Liver (tissue), 8 donors: ENCODE measurements at regions not wholly inside any gene's neighbourhood (a gene's known extent, or its start where the extent isn't known, plus 50 kb on each side); places are given as distances from the start of the nearest gene placed in this dataset.

Experiments
- DNase-seq: peaks from one replicate; pipeline ENCODE4 v3.0.0-alpha.2; 2017; ENCODE audit warnings: low spot score
- H3K27ac ChIP-seq, 2 donors: one replicate each; pipeline ENCODE4 v1.7.0; 2013; ENCODE audit warnings: inconsistent platforms in 2 of 2, low read length in 2 of 2, control low read depth in 1 of 2, low read depth in 1 of 2, mild to moderate bottlenecking in 1 of 2
- H3K27me3 ChIP-seq, 4 donors: one replicate each; pipeline versions ENCODE4 v1.6.1 to v1.7.0; 2013; ENCODE audit warnings: low read length in 3 of 4, inconsistent platforms in 1 of 4, mild to moderate bottlenecking in 1 of 4, moderate library complexity in 1 of 4; ENCODE audit not compliant: control insufficient read depth in 4 of 4, insufficient read depth in 4 of 4
- H3K36me3 ChIP-seq, 4 donors: one replicate each; pipeline versions ENCODE4 v1.6.1 to v1.7.0; 2013; ENCODE audit warnings: low read length in 3 of 4, mild to moderate bottlenecking in 3 of 4, low read depth in 1 of 4, moderate library complexity in 1 of 4; ENCODE audit not compliant: control insufficient read depth in 4 of 4, insufficient read depth in 3 of 4
- H3K4me1 ChIP-seq, 4 donors: one replicate each; pipeline versions ENCODE4 v1.6.1 to v1.7.0; 2013; ENCODE audit warnings: low read length in 3 of 4, mild to moderate bottlenecking in 3 of 4, moderate library complexity in 1 of 4; ENCODE audit not compliant: control insufficient read depth in 4 of 4, insufficient read depth in 4 of 4
- H3K4me3 ChIP-seq, 3 donors: one replicate each; pipeline versions ENCODE4 v1.6.1 to v1.7.0; 2013; ENCODE audit warnings: low read length in 3 of 3, control low read depth in 1 of 3, low read depth in 1 of 3, mild to moderate bottlenecking in 1 of 3
- H3K9ac ChIP-seq, 2 donors: one replicate each; pipeline ENCODE4 v1.7.0; 2013; ENCODE audit warnings: low read length in 2 of 2, mild to moderate bottlenecking in 2 of 2, moderate library complexity in 2 of 2, control low read depth in 1 of 2, low read depth in 1 of 2
- H3K9me3 ChIP-seq, 4 donors: one replicate each; pipeline versions ENCODE4 v1.6.1 to v1.7.0; 2013; ENCODE audit warnings: low read length in 3 of 4; ENCODE audit not compliant: control insufficient read depth in 4 of 4
- FOXA1 ChIP-seq: IDR thresholded peaks from 2 replicates; pipeline ENCODE4 v1.6.1; 2016; ENCODE audit warnings: antibody characterized with exemption
- GABPA ChIP-seq, 2 donors: IDR thresholded peaks in 1 of 2; conservative IDR thresholded peaks in 1 of 2; 2 replicates each; pipeline ENCODE4 v1.6.1; 2016; ENCODE audit warnings: antibody characterized with exemption in 2 of 2, mild to moderate bottlenecking in 1 of 2, moderate library complexity in 1 of 2
- HNF4A ChIP-seq, 2 donors: conservative IDR thresholded peaks; 2 replicates each; pipeline ENCODE4 v1.6.1; 2016; ENCODE audit warnings: antibody characterized with exemption in 2 of 2, mild to moderate bottlenecking in 2 of 2
- HNF4G ChIP-seq: IDR thresholded peaks from 2 replicates; pipeline ENCODE4 v1.6.1; 2016; ENCODE audit warnings: antibody characterized with exemption
- JUND ChIP-seq, 2 donors: IDR thresholded peaks; 2 replicates each; pipeline ENCODE4 v1.6.1; 2016; ENCODE audit warnings: antibody characterized with exemption in 2 of 2
- NR2F2 ChIP-seq: IDR thresholded peaks from 2 replicates; pipeline ENCODE4 v1.6.1; 2016; ENCODE audit warnings: antibody characterized with exemption
- SP1 ChIP-seq: IDR thresholded peaks from 2 replicates; pipeline ENCODE4 v1.6.1; 2018; ENCODE audit warnings: antibody characterized with exemption, mild to moderate bottlenecking
- WGBS: extraction: QIAGEN DNeasy Blood & Tissue Kit; methylation state at CpG from one replicate; pipeline ENCODE4 v1.1.7; 2013; 5-methylcytosine and 5-hydroxymethylcytosine counted together
- TF ChIP-seq, protein P1 (sequence below): IDR thresholded peaks from 2 replicates; pipeline ENCODE4 v1.6.1; 2016; ENCODE audit warnings: antibody characterized with exemption, mild to moderate bottlenecking
- TF ChIP-seq, protein P2 (sequence below): fragments of 150-350 bp; IDR thresholded peaks from 2 replicates; pipeline ENCODE4 v1.5.1; 2017; ENCODE audit warnings: improper control_type of control experiment, low read depth, low read length; ENCODE audit not compliant: missing input control
- TF ChIP-seq, protein P3 (sequence below): IDR thresholded peaks from 2 replicates; pipeline ENCODE4 v1.6.1; 2016; ENCODE audit warnings: antibody characterized with exemption
- donor health status: healthy.
- donor health status: healthy.
- donor health status: healthy.
- donor health status: healthy.
- donor health status: healthy.

DNA sequence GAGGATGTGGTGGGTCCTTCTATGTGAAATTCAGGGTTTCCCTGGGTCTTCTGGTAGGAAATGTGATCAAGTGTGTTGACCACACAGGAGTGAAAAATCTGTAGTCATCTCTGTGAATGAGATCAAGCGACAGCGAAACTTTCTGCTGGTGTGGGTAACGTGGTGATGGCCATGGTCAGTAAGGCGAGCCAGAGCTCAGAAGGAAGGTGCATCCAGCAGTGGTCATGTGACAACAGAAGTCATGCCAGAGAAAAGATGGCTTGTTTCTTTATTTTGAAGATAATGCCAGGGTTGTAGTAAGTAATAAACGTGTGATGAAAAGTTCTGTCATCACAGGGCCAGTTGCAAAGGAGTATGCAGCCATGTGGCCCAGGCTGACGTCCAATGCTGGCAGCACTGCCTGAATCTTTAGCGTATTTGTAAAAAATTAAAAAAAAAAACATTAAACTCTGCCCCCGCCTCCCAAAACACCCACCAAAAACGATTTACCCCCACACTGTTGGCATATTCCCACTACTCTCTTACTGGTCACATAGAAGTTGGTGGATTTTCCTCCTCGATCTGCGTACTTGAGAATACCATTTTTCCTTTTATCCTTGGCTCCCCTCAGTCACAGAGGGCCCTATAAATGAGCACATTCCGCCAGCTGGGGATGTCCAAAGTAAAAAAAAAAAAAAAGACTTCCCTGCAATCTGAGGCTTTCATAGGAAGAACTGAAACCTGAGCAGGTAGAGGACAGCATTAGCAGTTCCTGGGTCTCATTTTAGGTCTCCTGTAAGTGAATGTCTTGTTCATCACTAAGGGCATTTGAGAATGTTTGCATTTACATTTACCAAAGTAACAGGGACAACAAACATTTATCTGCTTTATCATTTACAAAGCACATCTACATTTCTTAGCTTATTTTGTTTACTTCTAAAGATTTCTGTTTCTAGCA lies 70.6 kb downstream of the SLC4A3 start:
- Histone ChIP-seq H3K9me3 (no peaks in the 10 kb centered on the region), H3K27me3 (peaks cover 0 to 3% (median 0%) of the 10 kb centered on the region in 4 donors), H3K9ac (no peak overlapping the region), H3K36me3 (no peaks in the 10 kb centered on the region), H3K4me1 (no peaks in the 10 kb centered on the region), H3K27ac (no peak overlapping the region), H3K4me3 (no peak overlapping the region)
- DNase-seq, result no peak
- WGBS, result 68% methylated on average over 12 of the region's 12 CpGs
- TF ChIP-seq, protein P1, sequence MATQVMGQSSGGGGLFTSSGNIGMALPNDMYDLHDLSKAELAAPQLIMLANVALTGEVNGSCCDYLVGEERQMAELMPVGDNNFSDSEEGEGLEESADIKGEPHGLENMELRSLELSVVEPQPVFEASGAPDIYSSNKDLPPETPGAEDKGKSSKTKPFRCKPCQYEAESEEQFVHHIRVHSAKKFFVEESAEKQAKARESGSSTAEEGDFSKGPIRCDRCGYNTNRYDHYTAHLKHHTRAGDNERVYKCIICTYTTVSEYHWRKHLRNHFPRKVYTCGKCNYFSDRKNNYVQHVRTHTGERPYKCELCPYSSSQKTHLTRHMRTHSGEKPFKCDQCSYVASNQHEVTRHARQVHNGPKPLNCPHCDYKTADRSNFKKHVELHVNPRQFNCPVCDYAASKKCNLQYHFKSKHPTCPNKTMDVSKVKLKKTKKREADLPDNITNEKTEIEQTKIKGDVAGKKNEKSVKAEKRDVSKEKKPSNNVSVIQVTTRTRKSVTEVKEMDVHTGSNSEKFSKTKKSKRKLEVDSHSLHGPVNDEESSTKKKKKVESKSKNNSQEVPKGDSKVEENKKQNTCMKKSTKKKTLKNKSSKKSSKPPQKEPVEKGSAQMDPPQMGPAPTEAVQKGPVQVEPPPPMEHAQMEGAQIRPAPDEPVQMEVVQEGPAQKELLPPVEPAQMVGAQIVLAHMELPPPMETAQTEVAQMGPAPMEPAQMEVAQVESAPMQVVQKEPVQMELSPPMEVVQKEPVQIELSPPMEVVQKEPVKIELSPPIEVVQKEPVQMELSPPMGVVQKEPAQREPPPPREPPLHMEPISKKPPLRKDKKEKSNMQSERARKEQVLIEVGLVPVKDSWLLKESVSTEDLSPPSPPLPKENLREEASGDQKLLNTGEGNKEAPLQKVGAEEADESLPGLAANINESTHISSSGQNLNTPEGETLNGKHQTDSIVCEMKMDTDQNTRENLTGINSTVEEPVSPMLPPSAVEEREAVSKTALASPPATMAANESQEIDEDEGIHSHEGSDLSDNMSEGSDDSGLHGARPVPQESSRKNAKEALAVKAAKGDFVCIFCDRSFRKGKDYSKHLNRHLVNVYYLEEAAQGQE, result no peak
- TF ChIP-seq NR2F2, result no peak

DNA sequence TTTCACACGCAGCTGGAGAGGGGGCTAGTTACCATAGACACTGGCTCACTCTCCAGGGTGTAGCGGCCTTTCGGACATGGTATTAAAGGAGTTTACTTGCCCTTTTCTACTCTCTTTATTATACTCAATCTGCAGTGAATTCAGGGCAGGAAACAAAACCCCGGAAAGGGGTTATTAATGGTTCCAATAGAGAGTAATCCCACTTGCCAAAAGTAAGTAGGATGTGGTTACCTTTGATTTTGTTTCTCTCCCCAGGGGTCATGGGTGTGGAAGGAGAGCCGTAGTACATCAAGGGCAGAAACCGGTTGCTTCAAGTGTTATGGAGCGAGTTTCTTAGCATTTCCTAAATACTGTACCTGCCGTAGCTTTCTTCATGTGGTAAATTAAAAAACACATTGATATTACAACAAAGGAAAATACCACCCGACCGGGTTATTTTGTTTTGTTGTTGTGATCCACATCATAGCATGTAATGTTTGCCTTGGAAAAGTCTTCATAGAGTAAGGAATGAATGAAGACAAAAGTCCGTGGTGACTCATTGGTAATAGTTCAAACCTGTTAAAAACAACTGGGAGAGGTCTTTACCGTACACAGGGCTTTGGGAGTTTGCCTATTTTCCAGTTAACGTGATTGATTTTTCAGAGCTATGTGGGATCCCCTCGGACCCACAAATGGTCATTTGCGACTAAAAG lies 71.5 kb downstream of the SLC4A3 start:
- no peak for DNase-seq
- TF ChIP-seq HNF4G (no peak), FOXA1 (no peak), GABPA (IDR thresholded peaks at IDR 0.05 in 1 of 2, conservative IDR thresholded peaks at IDR 0.05 in 1 of 2) (no peak), SP1 (no peak), JUND (IDR thresholded peaks at IDR 0.05) (no peak), HNF4A (conservative IDR thresholded peaks at IDR 0.05) (no peak)
- TF ChIP-seq, protein P2, sequence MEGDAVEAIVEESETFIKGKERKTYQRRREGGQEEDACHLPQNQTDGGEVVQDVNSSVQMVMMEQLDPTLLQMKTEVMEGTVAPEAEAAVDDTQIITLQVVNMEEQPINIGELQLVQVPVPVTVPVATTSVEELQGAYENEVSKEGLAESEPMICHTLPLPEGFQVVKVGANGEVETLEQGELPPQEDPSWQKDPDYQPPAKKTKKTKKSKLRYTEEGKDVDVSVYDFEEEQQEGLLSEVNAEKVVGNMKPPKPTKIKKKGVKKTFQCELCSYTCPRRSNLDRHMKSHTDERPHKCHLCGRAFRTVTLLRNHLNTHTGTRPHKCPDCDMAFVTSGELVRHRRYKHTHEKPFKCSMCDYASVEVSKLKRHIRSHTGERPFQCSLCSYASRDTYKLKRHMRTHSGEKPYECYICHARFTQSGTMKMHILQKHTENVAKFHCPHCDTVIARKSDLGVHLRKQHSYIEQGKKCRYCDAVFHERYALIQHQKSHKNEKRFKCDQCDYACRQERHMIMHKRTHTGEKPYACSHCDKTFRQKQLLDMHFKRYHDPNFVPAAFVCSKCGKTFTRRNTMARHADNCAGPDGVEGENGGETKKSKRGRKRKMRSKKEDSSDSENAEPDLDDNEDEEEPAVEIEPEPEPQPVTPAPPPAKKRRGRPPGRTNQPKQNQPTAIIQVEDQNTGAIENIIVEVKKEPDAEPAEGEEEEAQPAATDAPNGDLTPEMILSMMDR, result no peak
- TF ChIP-seq, protein P1, result no peak
- TF ChIP-seq, protein P3, sequence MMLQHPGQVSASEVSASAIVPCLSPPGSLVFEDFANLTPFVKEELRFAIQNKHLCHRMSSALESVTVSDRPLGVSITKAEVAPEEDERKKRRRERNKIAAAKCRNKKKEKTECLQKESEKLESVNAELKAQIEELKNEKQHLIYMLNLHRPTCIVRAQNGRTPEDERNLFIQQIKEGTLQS, result no peak
- H3K27ac ChIP-seq, result no peak overlapping the region
- no peaks in the 10 kb centered on the region for H3K36me3 ChIP-seq
- no peaks in the 10 kb centered on the region for H3K4me1 ChIP-seq
- no peak overlapping the region for H3K4me3 ChIP-seq
- peaks cover 0 to 3% (median 0%) of the 10 kb centered on the region in 4 donors for H3K27me3 ChIP-seq
- no peak overlapping the region for H3K9ac ChIP-seq
- H3K9me3 ChIP-seq, result no peaks in the 10 kb centered on the region
- 65% methylated on average over 15 of the region's 15 CpGs for WGBS
